HEK293 (cell line): ENCODE measurements at regions not wholly inside any gene's neighbourhood (a gene's known extent, or its start where the extent isn't known, plus 50 kb on each side); places are given as distances from the start of the nearest gene placed in this dataset.

Experiments
- CTCF ChIA-PET: fragments of 350-600 bp; formaldehyde crosslinking; extraction: SDS; loops from one replicate; lab custom pipeline; 2021; ENCODE audit warnings: antibody characterized with exemption; lab: Yijun Ruan, JAX
- POLR2A ChIA-PET: fragments of 300-600 bp; formaldehyde crosslinking; extraction: SDS; loops from one replicate; lab custom pipeline; 2020; ENCODE audit warnings: antibody characterized with exemption, inconsistent platforms; lab: Yijun Ruan, JAX
- H3K27ac ChIP-seq: fragments of 200-500 bp; sonication (Bioruptor generic); 2 replicates; pipeline ENCODE4 v1.5.1; 2014; ENCODE audit warnings: low read depth, low read length, control low read depth, inconsistent platforms; ENCODE audit errors: extremely low read depth
- H3K36me3 ChIP-seq, 2 experiments: fragments of 200-500 bp in 1 of 2; sonication (Bioruptor generic) in 1 of 2; 1 replicate in 1 of 2; 2 replicates in 1 of 2; pipeline ENCODE4 v1.5.1; 2014 to 2017; ENCODE audit warnings: inconsistent platforms in 2 of 2, low read length in 2 of 2; ENCODE audit not compliant: control insufficient read depth in 2 of 2, insufficient read depth in 1 of 2
- H3K4me1 ChIP-seq: fragments of 200-500 bp; sonication (Bioruptor generic); 2 replicates; pipeline ENCODE4 v1.5.1; 2014; ENCODE audit warnings: mild to moderate bottlenecking, low read length, inconsistent platforms; ENCODE audit not compliant: control insufficient read depth, insufficient read depth
- H3K4me3 ChIP-seq: 2 replicates; pipeline ENCODE4 v1.5.1; 2011; ENCODE audit warnings: low read depth, mild to moderate bottlenecking, control low read depth, low read length, moderate library complexity
- H3K9me3 ChIP-seq: fragments of 200-500 bp; sonication (Bioruptor generic); 2 replicates; pipeline ENCODE4 v1.5.1; 2014; ENCODE audit warnings: low read depth, low read length, inconsistent platforms; ENCODE audit not compliant: control insufficient read depth, insufficient read depth
- BCL6B ChIP-seq: fragments of 450-650 bp; formaldehyde crosslinking; IDR thresholded peaks from 2 replicates; pipeline ENCODE4 v1.5.1; 2017; ENCODE audit warnings: missing biosample characterization, missing genetic modification characterization
- HOXA7 ChIP-seq: sonication (generic); formaldehyde crosslinking; IDR thresholded peaks from 2 replicates; pipeline ENCODE4 v1.8.1; 2022; ENCODE audit warnings: missing genetic modification reagents, borderline replicate concordance
- KLF1 ChIP-seq: fragments of 450-650 bp; formaldehyde crosslinking; IDR thresholded peaks from 2 replicates; pipeline ENCODE4 v1.5.1; 2016; ENCODE audit warnings: missing biosample characterization, missing genetic modification characterization
- MEIS1 ChIP-seq: sonication (generic); formaldehyde crosslinking; IDR thresholded peaks from 2 replicates; pipeline ENCODE4 v1.8.1; 2022; ENCODE audit warnings: missing genetic modification reagents, mild to moderate bottlenecking, borderline replicate concordance
- OVOL3 ChIP-seq: fragments of 450-650 bp; formaldehyde crosslinking; IDR thresholded peaks from 2 replicates; pipeline ENCODE4 v1.5.1; 2016; ENCODE audit warnings: missing biosample characterization, missing genetic modification characterization
- PBX3 ChIP-seq: sonication (generic); formaldehyde crosslinking; IDR thresholded peaks from 2 replicates; pipeline ENCODE4 v1.8.1; 2022; ENCODE audit warnings: mild to moderate bottlenecking, moderate library complexity, missing genetic modification reagents
- PRDM10 ChIP-seq: fragments of 450-650 bp; formaldehyde crosslinking; IDR thresholded peaks from 2 replicates; pipeline ENCODE4 v1.5.1; 2016; ENCODE audit warnings: missing biosample characterization, missing genetic modification characterization
- PRDM4 ChIP-seq: fragments of 450-650 bp; formaldehyde crosslinking; IDR thresholded peaks from 2 replicates; pipeline ENCODE4 v1.5.1; 2017; ENCODE audit warnings: missing biosample characterization, missing genetic modification characterization
- REST ChIP-seq: fragments of 450-650 bp; formaldehyde crosslinking; IDR thresholded peaks from 2 replicates; pipeline ENCODE4 v1.5.1; 2016; ENCODE audit warnings: missing biosample characterization, missing genetic modification characterization
- SETDB1 ChIP-seq: IDR thresholded peaks from one replicate; pipeline ENCODE4 v1.6.1; 2017; ENCODE audit warnings: mild to moderate bottlenecking, low read length, moderate library complexity, mixed read lengths; ENCODE audit not compliant: insufficient read length
- SP2 ChIP-seq: fragments of 450-650 bp; formaldehyde crosslinking; IDR thresholded peaks from 2 replicates; pipeline ENCODE4 v1.5.1; 2016; ENCODE audit warnings: missing biosample characterization, missing genetic modification characterization
- WT1 ChIP-seq: fragments of 450-650 bp; formaldehyde crosslinking; IDR thresholded peaks from 2 replicates; pipeline ENCODE4 v1.5.1; 2016; ENCODE audit warnings: missing biosample characterization, missing genetic modification characterization
- YY1 ChIP-seq: fragments of 450-650 bp; formaldehyde crosslinking; IDR thresholded peaks from 2 replicates; pipeline ENCODE4 v1.5.1; 2018; ENCODE audit warnings: missing biosample characterization, missing genetic modification characterization
- ZBTB7A ChIP-seq: fragments of 450-650 bp; formaldehyde crosslinking; IDR thresholded peaks from 2 replicates; pipeline ENCODE4 v1.5.1; 2016; ENCODE audit warnings: low read depth, missing biosample characterization, missing genetic modification characterization
- ZNF133 ChIP-seq: fragments of 450-650 bp; formaldehyde crosslinking; IDR thresholded peaks from 2 replicates; pipeline ENCODE4 v1.5.1; 2016; ENCODE audit warnings: missing biosample characterization, missing genetic modification characterization
- ZNF335 ChIP-seq: fragments of 450-650 bp; formaldehyde crosslinking; conservative IDR thresholded peaks from 2 replicates; pipeline ENCODE4 v1.5.1; 2016; ENCODE audit warnings: missing biosample characterization, missing genetic modification characterization
- ZNF37A ChIP-seq: fragments of 450-650 bp; IDR thresholded peaks from 2 replicates; pipeline ENCODE4 v1.5.1; 2018; ENCODE audit warnings: missing biosample characterization, missing genetic modification characterization
- ZNF423 ChIP-seq: fragments of 450-650 bp; formaldehyde crosslinking; IDR thresholded peaks from 2 replicates; pipeline ENCODE4 v1.5.1; 2016; ENCODE audit warnings: missing biosample characterization, missing genetic modification characterization
- ZNF529 ChIP-seq: fragments of 450-650 bp; formaldehyde crosslinking; IDR thresholded peaks from 2 replicates; pipeline ENCODE4 v1.5.1; 2017; ENCODE audit warnings: missing genetic modification characterization, missing biosample characterization; ENCODE audit not compliant: insufficient replicate concordance
- ZNF624 ChIP-seq: fragments of 450-650 bp; formaldehyde crosslinking; IDR thresholded peaks from 2 replicates; pipeline ENCODE4 v1.5.1; 2017; ENCODE audit warnings: missing biosample characterization, missing genetic modification characterization
- ZNF654 ChIP-seq: fragments of 450-650 bp; formaldehyde crosslinking; IDR thresholded peaks from 2 replicates; pipeline ENCODE4 v1.5.1; 2016; ENCODE audit warnings: low read depth, missing biosample characterization, missing genetic modification characterization
- ZNF660 ChIP-seq: fragments of 450-650 bp; IDR thresholded peaks from 2 replicates; pipeline ENCODE4 v1.5.1; 2018; ENCODE audit warnings: missing biosample characterization, mild to moderate bottlenecking, missing genetic modification characterization
- ZNF677 ChIP-seq: fragments of 450-650 bp; IDR thresholded peaks from 2 replicates; pipeline ENCODE4 v1.5.0; 2018; ENCODE audit warnings: missing biosample characterization, mild to moderate bottlenecking, missing genetic modification characterization, moderate library complexity
- ZSCAN4 ChIP-seq: fragments of 450-650 bp; formaldehyde crosslinking; IDR thresholded peaks from 2 replicates; pipeline ENCODE4 v1.5.1; 2017; ENCODE audit warnings: missing biosample characterization, missing genetic modification characterization

GRCh38 chr3:74905478-74905877, 291.0 kb upstream of the CNTN3 start:
- ChIA-PET CTCF (interaction anchor here (0.6 kb wide), 1 partner anchor 176 kb away, joined by 5 read pairs; no protein-coding TSS in a partner anchor), POLR2A (no interaction called here)
- Histone ChIP-seq H3K9me3 (no peaks in the 10 kb centered on the region), H3K27ac (no peak overlapping the region), H3K36me3 (no peaks in the 10 kb centered on the region), H3K4me1 (no peaks in the 10 kb centered on the region), H3K4me3 (no peak overlapping the region)
- TF ChIP-seq ZNF660 (no peak), PRDM4 (tag by site-specific recombination) (no peak), YY1 (tag by site-specific recombination) (no peak), ZNF133 (tag by site-specific recombination) (no peak), REST (tag by site-specific recombination) (no peak), PBX3 (CRISPR knock-in tag) (no peak), ZNF529 (no peak), ZNF677 (tag by site-specific recombination) (no peak), ZBTB7A (no peak), OVOL3 (tag by site-specific recombination) (no peak)

- ChIA-PET CTCF (interaction anchor here (0.6 kb wide), 1 partner anchor 175 kb away, joined by 5 read pairs; no protein-coding TSS in a partner anchor), POLR2A (no interaction called here)
- Histone ChIP-seq H3K9me3 (no peaks in the 10 kb centered on the region), H3K4me1 (no peaks in the 10 kb centered on the region), H3K36me3 (no peaks in the 10 kb centered on the region), H3K4me3 (no peak overlapping the region), H3K27ac (no peak overlapping the region)
- no peak for TF ChIP-seq BCL6B (tag by site-specific recombination)
- TF ChIP-seq MEIS1 (CRISPR knock-in tag): no peak
- no peak for TF ChIP-seq SETDB1
- TF ChIP-seq ZSCAN4 (tag by site-specific recombination): no peak
- no peak for TF ChIP-seq ZNF37A
- no peak for TF ChIP-seq SP2 (tag by site-specific recombination)
- no peak for TF ChIP-seq ZNF624 (tag by site-specific recombination)
- no peak for TF ChIP-seq ZNF654 (tag by site-specific recombination)
- no peak for TF ChIP-seq HOXA7 (CRISPR knock-in tag)
- no peak for TF ChIP-seq ZNF423 (tag by site-specific recombination)
- TF ChIP-seq WT1: no peak
- no peak for TF ChIP-seq ZNF335 (tag by site-specific recombination)
- TF ChIP-seq KLF1: no peak
- TF ChIP-seq PRDM10 (tag by site-specific recombination): no peak
Measured at GRCh38 chr3:74904646-74905045, 290.2 kb upstream of the CNTN3 start.
